GM23338 (cell line): ENCODE measurements at regions not wholly inside any gene's neighbourhood (a gene's known extent, or its start where the extent isn't known, plus 50 kb on each side); places are given as distances from the start of the nearest gene placed in this dataset.
"Not testable (repeated sequence)": the region's sequence is repeated elsewhere in the genome, so short reads cannot be mapped to it uniquely, and the experiment has no call there.

ENCODE experiments used
- CREB1 ChIP-seq: fragments of 250-450 bp; sonication (Bioruptor Pico); IDR thresholded peaks from 2 replicates; pipeline ENCODE4 v1.5.0; 2020; ENCODE audit warnings: low read depth, mild to moderate bottlenecking, moderate library complexity
- EZH2 ChIP-seq: fragments of 200-600 bp; sonication (generic); IDR thresholded peaks from one replicate; pipeline ENCODE4 v1.8.0; 2017; ENCODE audit warnings: antibody characterized with exemption, mild to moderate bottlenecking, low read depth; ENCODE audit not compliant: unreplicated experiment
- EZH2phosphoT487 ChIP-seq: fragments of 200-600 bp; sonication (generic); IDR thresholded peaks from one replicate; pipeline ENCODE4 v1.8.1; 2018; ENCODE audit warnings: antibody characterized with exemption; ENCODE audit not compliant: unreplicated experiment
- JUNB ChIP-seq: IDR thresholded peaks from one replicate; pipeline ENCODE4 v1.6.1; 2016; ENCODE audit warnings: antibody characterized with exemption; ENCODE audit not compliant: unreplicated experiment
- NANOG ChIP-seq: IDR thresholded peaks from 2 replicates; pipeline ENCODE4 v1.6.1; 2016; ENCODE audit warnings: antibody characterized with exemption, borderline replicate concordance
- POLR2AphosphoS5 ChIP-seq: IDR thresholded peaks from 2 replicates; pipeline ENCODE4 v1.6.1; 2016; ENCODE audit warnings: antibody characterized with exemption, low read depth
- STAT1 ChIP-seq: IDR thresholded peaks from one replicate; pipeline ENCODE4 v1.6.1; 2016; ENCODE audit warnings: antibody characterized with exemption; ENCODE audit not compliant: unreplicated experiment
- TF ChIP-seq, protein P1 (sequence below), 2 experiments: fragments of 200-600 bp in 1 of 2; sonication (generic) in 1 of 2; conservative IDR thresholded peaks; 2 replicates each; pipeline versions ENCODE4 v1.5.1 to v1.6.1; 2016 to 2017; ENCODE audit warnings: antibody characterized with exemption in 2 of 2, low read depth in 2 of 2, mild to moderate bottlenecking in 2 of 2, moderate library complexity in 1 of 2
- TF ChIP-seq, protein P2 (sequence below): IDR thresholded peaks from 2 replicates; pipeline ENCODE4 v1.6.1; 2016; ENCODE audit warnings: antibody characterized with exemption
- TF ChIP-seq, protein P3 (sequence below): IDR thresholded peaks from one replicate; pipeline ENCODE4 v1.6.1; 2018; ENCODE audit warnings: antibody characterized with exemption; ENCODE audit not compliant: unreplicated experiment
- TF ChIP-seq, protein P4 (sequence below): fragments of 250-450 bp; sonication (Bioruptor Pico); IDR thresholded peaks from 2 replicates; pipeline ENCODE4 v1.5.0; 2020; ENCODE audit warnings: mild to moderate bottlenecking, moderate library complexity

DNA sequence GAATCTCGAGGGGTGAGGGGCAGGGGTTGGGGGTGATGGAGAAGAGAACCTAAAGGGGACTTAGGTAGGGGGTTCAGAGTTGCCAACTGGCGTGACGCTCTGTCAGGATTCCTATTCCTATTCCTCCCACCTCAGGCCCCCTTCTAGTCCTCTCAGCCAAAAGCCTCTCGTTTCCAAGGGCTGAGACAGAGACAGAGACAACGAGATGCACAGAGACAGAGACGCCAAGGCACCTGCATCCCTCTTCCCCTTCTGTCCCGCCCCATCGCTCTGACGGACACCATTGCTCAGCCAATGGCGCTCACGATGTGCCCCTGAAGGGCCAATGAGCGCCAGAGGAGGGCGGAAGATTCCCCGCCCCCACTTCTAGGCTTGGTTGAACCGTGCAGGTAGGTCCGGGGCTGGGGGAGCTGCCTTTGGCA lies 129.5 kb upstream of the PLEKHM1 start:
- TF ChIP-seq, protein P1, sequence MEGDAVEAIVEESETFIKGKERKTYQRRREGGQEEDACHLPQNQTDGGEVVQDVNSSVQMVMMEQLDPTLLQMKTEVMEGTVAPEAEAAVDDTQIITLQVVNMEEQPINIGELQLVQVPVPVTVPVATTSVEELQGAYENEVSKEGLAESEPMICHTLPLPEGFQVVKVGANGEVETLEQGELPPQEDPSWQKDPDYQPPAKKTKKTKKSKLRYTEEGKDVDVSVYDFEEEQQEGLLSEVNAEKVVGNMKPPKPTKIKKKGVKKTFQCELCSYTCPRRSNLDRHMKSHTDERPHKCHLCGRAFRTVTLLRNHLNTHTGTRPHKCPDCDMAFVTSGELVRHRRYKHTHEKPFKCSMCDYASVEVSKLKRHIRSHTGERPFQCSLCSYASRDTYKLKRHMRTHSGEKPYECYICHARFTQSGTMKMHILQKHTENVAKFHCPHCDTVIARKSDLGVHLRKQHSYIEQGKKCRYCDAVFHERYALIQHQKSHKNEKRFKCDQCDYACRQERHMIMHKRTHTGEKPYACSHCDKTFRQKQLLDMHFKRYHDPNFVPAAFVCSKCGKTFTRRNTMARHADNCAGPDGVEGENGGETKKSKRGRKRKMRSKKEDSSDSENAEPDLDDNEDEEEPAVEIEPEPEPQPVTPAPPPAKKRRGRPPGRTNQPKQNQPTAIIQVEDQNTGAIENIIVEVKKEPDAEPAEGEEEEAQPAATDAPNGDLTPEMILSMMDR (conservative IDR thresholded peaks at IDR 0.05; ENCODE audit: low read depth in 2 of 2): not testable (repeated sequence)
- not testable (repeated sequence) for TF ChIP-seq POLR2AphosphoS5, EZH2phosphoT487, EZH2, CREB1, JUNB, NANOG, STAT1
- TF ChIP-seq, protein P2, sequence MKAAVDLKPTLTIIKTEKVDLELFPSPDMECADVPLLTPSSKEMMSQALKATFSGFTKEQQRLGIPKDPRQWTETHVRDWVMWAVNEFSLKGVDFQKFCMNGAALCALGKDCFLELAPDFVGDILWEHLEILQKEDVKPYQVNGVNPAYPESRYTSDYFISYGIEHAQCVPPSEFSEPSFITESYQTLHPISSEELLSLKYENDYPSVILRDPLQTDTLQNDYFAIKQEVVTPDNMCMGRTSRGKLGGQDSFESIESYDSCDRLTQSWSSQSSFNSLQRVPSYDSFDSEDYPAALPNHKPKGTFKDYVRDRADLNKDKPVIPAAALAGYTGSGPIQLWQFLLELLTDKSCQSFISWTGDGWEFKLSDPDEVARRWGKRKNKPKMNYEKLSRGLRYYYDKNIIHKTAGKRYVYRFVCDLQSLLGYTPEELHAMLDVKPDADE: not testable (repeated sequence)
- TF ChIP-seq, protein P3, sequence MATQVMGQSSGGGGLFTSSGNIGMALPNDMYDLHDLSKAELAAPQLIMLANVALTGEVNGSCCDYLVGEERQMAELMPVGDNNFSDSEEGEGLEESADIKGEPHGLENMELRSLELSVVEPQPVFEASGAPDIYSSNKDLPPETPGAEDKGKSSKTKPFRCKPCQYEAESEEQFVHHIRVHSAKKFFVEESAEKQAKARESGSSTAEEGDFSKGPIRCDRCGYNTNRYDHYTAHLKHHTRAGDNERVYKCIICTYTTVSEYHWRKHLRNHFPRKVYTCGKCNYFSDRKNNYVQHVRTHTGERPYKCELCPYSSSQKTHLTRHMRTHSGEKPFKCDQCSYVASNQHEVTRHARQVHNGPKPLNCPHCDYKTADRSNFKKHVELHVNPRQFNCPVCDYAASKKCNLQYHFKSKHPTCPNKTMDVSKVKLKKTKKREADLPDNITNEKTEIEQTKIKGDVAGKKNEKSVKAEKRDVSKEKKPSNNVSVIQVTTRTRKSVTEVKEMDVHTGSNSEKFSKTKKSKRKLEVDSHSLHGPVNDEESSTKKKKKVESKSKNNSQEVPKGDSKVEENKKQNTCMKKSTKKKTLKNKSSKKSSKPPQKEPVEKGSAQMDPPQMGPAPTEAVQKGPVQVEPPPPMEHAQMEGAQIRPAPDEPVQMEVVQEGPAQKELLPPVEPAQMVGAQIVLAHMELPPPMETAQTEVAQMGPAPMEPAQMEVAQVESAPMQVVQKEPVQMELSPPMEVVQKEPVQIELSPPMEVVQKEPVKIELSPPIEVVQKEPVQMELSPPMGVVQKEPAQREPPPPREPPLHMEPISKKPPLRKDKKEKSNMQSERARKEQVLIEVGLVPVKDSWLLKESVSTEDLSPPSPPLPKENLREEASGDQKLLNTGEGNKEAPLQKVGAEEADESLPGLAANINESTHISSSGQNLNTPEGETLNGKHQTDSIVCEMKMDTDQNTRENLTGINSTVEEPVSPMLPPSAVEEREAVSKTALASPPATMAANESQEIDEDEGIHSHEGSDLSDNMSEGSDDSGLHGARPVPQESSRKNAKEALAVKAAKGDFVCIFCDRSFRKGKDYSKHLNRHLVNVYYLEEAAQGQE: not testable (repeated sequence)
- TF ChIP-seq, protein P4, sequence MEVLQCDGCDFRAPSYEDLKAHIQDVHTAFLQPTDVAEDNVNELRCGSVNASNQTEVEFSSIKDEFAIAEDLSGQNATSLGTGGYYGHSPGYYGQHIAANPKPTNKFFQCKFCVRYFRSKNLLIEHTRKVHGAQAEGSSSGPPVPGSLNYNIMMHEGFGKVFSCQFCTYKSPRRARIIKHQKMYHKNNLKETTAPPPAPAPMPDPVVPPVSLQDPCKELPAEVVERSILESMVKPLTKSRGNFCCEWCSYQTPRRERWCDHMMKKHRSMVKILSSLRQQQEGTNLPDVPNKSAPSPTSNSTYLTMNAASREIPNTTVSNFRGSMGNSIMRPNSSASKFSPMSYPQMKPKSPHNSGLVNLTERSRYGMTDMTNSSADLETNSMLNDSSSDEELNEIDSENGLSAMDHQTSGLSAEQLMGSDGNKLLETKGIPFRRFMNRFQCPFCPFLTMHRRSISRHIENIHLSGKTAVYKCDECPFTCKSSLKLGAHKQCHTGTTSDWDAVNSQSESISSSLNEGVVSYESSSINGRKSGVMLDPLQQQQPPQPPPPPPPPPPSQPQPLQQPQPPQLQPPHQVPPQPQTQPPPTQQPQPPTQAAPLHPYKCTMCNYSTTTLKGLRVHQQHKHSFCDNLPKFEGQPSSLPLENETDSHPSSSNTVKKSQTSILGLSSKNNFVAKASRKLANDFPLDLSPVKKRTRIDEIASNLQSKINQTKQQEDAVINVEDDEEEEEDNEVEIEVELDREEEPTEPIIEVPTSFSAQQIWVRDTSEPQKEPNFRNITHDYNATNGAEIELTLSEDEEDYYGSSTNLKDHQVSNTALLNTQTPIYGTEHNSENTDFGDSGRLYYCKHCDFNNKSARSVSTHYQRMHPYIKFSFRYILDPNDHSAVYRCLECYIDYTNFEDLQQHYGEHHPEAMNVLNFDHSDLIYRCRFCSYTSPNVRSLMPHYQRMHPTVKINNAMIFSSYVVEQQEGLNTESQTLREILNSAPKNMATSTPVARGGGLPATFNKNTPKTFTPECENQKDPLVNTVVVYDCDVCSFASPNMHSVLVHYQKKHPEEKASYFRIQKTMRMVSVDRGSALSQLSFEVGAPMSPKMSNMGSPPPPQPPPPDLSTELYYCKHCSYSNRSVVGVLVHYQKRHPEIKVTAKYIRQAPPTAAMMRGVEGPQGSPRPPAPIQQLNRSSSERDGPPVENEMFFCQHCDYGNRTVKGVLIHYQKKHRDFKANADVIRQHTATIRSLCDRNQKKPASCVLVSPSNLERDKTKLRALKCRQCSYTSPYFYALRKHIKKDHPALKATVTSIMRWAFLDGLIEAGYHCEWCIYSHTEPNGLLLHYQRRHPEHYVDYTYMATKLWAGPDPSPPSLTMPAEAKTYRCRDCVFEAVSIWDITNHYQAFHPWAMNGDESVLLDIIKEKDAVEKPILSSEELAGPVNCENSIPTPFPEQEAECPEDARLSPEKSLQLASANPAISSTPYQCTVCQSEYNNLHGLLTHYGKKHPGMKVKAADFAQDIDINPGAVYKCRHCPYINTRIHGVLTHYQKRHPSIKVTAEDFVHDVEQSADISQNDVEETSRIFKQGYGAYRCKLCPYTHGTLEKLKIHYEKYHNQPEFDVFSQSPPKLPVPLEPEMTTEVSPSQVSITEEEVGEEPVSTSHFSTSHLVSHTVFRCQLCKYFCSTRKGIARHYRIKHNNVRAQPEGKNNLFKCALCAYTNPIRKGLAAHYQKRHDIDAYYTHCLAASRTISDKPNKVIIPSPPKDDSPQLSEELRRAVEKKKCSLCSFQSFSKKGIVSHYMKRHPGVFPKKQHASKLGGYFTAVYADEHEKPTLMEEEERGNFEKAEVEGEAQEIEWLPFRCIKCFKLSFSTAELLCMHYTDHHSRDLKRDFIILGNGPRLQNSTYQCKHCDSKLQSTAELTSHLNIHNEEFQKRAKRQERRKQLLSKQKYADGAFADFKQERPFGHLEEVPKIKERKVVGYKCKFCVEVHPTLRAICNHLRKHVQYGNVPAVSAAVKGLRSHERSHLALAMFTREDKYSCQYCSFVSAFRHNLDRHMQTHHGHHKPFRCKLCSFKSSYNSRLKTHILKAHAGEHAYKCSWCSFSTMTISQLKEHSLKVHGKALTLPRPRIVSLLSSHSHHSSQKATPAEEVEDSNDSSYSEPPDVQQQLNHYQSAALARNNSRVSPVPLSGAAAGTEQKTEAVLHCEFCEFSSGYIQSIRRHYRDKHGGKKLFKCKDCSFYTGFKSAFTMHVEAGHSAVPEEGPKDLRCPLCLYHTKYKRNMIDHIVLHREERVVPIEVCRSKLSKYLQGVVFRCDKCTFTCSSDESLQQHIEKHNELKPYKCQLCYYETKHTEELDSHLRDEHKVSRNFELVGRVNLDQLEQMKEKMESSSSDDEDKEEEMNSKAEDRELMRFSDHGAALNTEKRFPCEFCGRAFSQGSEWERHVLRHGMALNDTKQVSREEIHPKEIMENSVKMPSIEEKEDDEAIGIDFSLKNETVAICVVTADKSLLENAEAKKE (CRISPR knock-in tag): not testable (repeated sequence)
